ENCODE measurements at regions not wholly inside any gene's neighbourhood (a gene's known extent, or its start where the extent isn't known, plus 50 kb on each side); places are given as distances from the start of the nearest gene placed in this dataset.

GRCh38 chr5:72741805-72742204 lies 74.7 kb upstream of the TNPO1 start:
- TF ChIP-seq, protein P1, sequence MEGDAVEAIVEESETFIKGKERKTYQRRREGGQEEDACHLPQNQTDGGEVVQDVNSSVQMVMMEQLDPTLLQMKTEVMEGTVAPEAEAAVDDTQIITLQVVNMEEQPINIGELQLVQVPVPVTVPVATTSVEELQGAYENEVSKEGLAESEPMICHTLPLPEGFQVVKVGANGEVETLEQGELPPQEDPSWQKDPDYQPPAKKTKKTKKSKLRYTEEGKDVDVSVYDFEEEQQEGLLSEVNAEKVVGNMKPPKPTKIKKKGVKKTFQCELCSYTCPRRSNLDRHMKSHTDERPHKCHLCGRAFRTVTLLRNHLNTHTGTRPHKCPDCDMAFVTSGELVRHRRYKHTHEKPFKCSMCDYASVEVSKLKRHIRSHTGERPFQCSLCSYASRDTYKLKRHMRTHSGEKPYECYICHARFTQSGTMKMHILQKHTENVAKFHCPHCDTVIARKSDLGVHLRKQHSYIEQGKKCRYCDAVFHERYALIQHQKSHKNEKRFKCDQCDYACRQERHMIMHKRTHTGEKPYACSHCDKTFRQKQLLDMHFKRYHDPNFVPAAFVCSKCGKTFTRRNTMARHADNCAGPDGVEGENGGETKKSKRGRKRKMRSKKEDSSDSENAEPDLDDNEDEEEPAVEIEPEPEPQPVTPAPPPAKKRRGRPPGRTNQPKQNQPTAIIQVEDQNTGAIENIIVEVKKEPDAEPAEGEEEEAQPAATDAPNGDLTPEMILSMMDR (IDR thresholded peaks at IDR 0.05) = no peak
- TF ChIP-seq EZH2 (IDR thresholded peaks at IDR 0.05) = no peak
- no peak for TF ChIP-seq EZH2phosphoT487 (IDR thresholded peaks at IDR 0.05)
